OCI-LY7 (cell line): ENCODE measurements at regions not wholly inside any gene's neighbourhood (a gene's known extent, or its start where the extent isn't known, plus 50 kb on each side); places are given as distances from the start of the nearest gene placed in this dataset.

ENCODE experiments used
- CTCF ChIP-seq: fragments of 200-600 bp; sonication (generic); conservative IDR thresholded peaks from 2 replicates; pipeline ENCODE4 v1.5.1; 2014; ENCODE audit warnings: mild to moderate bottlenecking, antibody characterized with exemption, low read length, moderate library complexity, mixed read lengths
- EZH2phosphoT487 ChIP-seq: fragments of 200-600 bp; sonication (generic); IDR thresholded peaks from 2 replicates; pipeline ENCODE4 v1.6.1; 2018; ENCODE audit warnings: low read depth, borderline replicate concordance, mild to moderate bottlenecking, mixed run types, antibody characterized with exemption, low read length, moderate library complexity, mixed read lengths

- TF ChIP-seq CTCF (no peak), EZH2phosphoT487 (no peak)
These were observed 97.3 kb upstream of the GOT2 start for GRCh38 chr16:58831386-58831785.
